Middle frontal gyrus (tissue), 1 donor: ENCODE measurements at regions not wholly inside any gene's neighbourhood (a gene's known extent, or its start where the extent isn't known, plus 50 kb on each side); places are given as distances from the start of the nearest gene placed in this dataset.

Experiments
- DNase-seq: peaks from one replicate; pipeline ENCODE4 v3.0.0-alpha.2; 2015; ENCODE audit warnings: low spot score; ENCODE audit errors: extremely low spot score

GRCh38 chr4:164383358-164384220, 370.3 kb upstream of the SMIM31 start:
- DNase-seq = peak; percentile 88

GRCh38 chr4:164384416-164384815, 369.5 kb upstream of the SMIM31 start:
- no peak for DNase-seq

- no peak for DNase-seq
Observed at GRCh38 chr4:164396439-164396838, 357.5 kb upstream of the SMIM31 start.

- no peak for DNase-seq
Observed at GRCh38 chr4:164402554-164402953, 351.4 kb upstream of the SMIM31 start.

- DNase-seq = no peak
Observed at GRCh38 chr4:164405774-164406173, 348.2 kb upstream of the SMIM31 start.

GRCh38 chr4:164408831-164409230, 345.1 kb upstream of the SMIM31 start:
- DNase-seq = no peak

- DNase-seq = no peak
Observed at GRCh38 chr4:164410401-164410800, 343.5 kb upstream of the SMIM31 start.

- no peak for DNase-seq
Observed at GRCh38 chr4:164412246-164412645, 341.7 kb upstream of the SMIM31 start.

GRCh38 chr4:164413743-164414142, 340.2 kb upstream of the SMIM31 start:
- no peak for DNase-seq

GRCh38 chr4:164423819-164424218, 330.1 kb upstream of the SMIM31 start:
- no peak for DNase-seq

GRCh38 chr4:164424846-164425245, 329.1 kb upstream of the SMIM31 start:
- DNase-seq = no peak

GRCh38 chr4:164428561-164428960, 325.4 kb upstream of the SMIM31 start:
- no peak for DNase-seq

GRCh38 chr4:164438321-164438720, 315.6 kb upstream of the SMIM31 start:
- DNase-seq = no peak

GRCh38 chr4:164439037-164439436, 314.9 kb upstream of the SMIM31 start:
- no peak for DNase-seq

GRCh38 chr4:164440199-164440598, 313.7 kb upstream of the SMIM31 start:
- no peak for DNase-seq

- DNase-seq = no peak
Observed at GRCh38 chr4:164441109-164441508, 312.8 kb upstream of the SMIM31 start.

GRCh38 chr4:164442180-164442579, 311.8 kb upstream of the SMIM31 start:
- DNase-seq = no peak

- DNase-seq = no peak
Observed at GRCh38 chr4:164446516-164446915, 307.4 kb upstream of the SMIM31 start.

GRCh38 chr4:164461901-164462300, 292.0 kb upstream of the SMIM31 start:
- no peak for DNase-seq

- no peak for DNase-seq
Observed at GRCh38 chr4:164462471-164462870, 291.5 kb upstream of the SMIM31 start.

GRCh38 chr4:164464313-164464712, 289.6 kb upstream of the SMIM31 start:
- no peak for DNase-seq

- no peak for DNase-seq
Observed at GRCh38 chr4:164467493-164467892, 286.4 kb upstream of the SMIM31 start.
